Endothelial cell of umbilical vein (primary cell): ENCODE measurements at regions not wholly inside any gene's neighbourhood (a gene's known extent, or its start where the extent isn't known, plus 50 kb on each side); places are given as distances from the start of the nearest gene placed in this dataset.

Experiments
- BruUV-seq: library from RNA; stranded (reverse); fragments of 400-500 nt; replicated peaks from 2 replicates; lab custom pipeline; 2021; lab: Mats Ljungman, UMichigan
- CTCF ChIA-PET: fragments of 300-600, 350-600 bp; sonication (Branson Sonifier 250); formaldehyde crosslinking; loops from one replicate; lab custom pipeline; 2021; ENCODE audit warnings: antibody characterized with exemption, inconsistent platforms; lab: Charles Lee
- POLR2A ChIA-PET: fragments of 300-600, 350-600 bp; sonication (Branson Sonifier 250); formaldehyde crosslinking; loops from one replicate; lab custom pipeline; 2021; ENCODE audit warnings: antibody characterized with exemption, inconsistent platforms; lab: Charles Lee
- DNase-seq: peaks from one replicate; pipeline ENCODE4 v3.0.0-alpha.2; 2011; ENCODE audit warnings: low read depth, low spot score
- FAIRE-seq: peaks from 2 replicates; lab custom pipeline; 2011; peaks lifted over from hg19 to GRCh38; lab: Jason Lieb, UNC
- H2AFZ ChIP-seq: 2 replicates; pipeline ENCODE4 v1.6.0; 2012; ENCODE audit warnings: low read depth, low read length, control low read depth, inconsistent platforms
- H3K27ac ChIP-seq: 2 replicates; pipeline ENCODE4 v1.5.1; 2011; ENCODE audit warnings: low read depth, mild to moderate bottlenecking, control low read depth, low read length, moderate library complexity; ENCODE audit not compliant: insufficient read depth
- H3K27me3 ChIP-seq, 2 experiments: 2 replicates each; pipeline versions ENCODE4 v1.6.0 to v1.6.1; 2011; ENCODE audit warnings: low read length in 2 of 2, mixed read lengths in 1 of 2; ENCODE audit not compliant: control insufficient read depth in 2 of 2, insufficient read depth in 2 of 2
- H3K36me3 ChIP-seq, 2 experiments: 2 replicates in 1 of 2; 3 replicates in 1 of 2; pipeline ENCODE4 v1.5.1; 2011; ENCODE audit warnings: low read length in 2 of 2, mild to moderate bottlenecking in 1 of 2, moderate library complexity in 1 of 2; ENCODE audit not compliant: control insufficient read depth in 2 of 2, insufficient read depth in 2 of 2; ENCODE audit errors: extremely low read depth in 1 of 2
- H3K4me1 ChIP-seq: 3 replicates; pipeline ENCODE4 v1.5.1; 2011; ENCODE audit warnings: mild to moderate bottlenecking, low read length; ENCODE audit not compliant: control insufficient read depth, insufficient read depth; ENCODE audit errors: extremely low read depth
- H3K4me2 ChIP-seq: 2 replicates; pipeline ENCODE4 v1.6.1; 2011; ENCODE audit warnings: low read length, control low read depth, mixed read lengths; ENCODE audit not compliant: insufficient read depth
- H3K4me3 ChIP-seq, 3 experiments: fragments of 200-600 bp in 1 of 3; sonication (generic), shearing (Covaris generic) in 1 of 3; replicated peaks in 1 of 3; 2 replicates each; pipeline ENCODE4 v1.5.1; 2011 to 2016; ENCODE audit warnings: control low read depth in 3 of 3, low read length in 3 of 3, mild to moderate bottlenecking in 2 of 3, inconsistent platforms in 1 of 3, low read depth in 1 of 3, moderate library complexity in 1 of 3; ENCODE audit not compliant: insufficient read depth in 1 of 3
- H3K79me2 ChIP-seq: 2 replicates; pipeline ENCODE4 v1.6.0; 2012; ENCODE audit warnings: low read length, inconsistent platforms; ENCODE audit not compliant: control insufficient read depth, insufficient read depth
- H3K9ac ChIP-seq: replicated peaks from 2 replicates; pipeline ENCODE3; 2011; ENCODE audit warnings: low read length, control low read depth; ENCODE audit not compliant: insufficient read depth; ENCODE audit errors: extremely low read depth
- H3K9me1 ChIP-seq: replicated peaks from 3 replicates; pipeline ENCODE4 v1.6.0; 2011; ENCODE audit warnings: mild to moderate bottlenecking, low read length; ENCODE audit not compliant: control insufficient read depth, insufficient read depth; ENCODE audit errors: extremely low read depth
- H3K9me3 ChIP-seq: replicated peaks from 2 replicates; pipeline ENCODE4 v1.5.1; 2012; ENCODE audit warnings: low read length, inconsistent platforms; ENCODE audit not compliant: control insufficient read depth, insufficient read depth
- H4K20me1 ChIP-seq: replicated peaks from 2 replicates; pipeline ENCODE3; 2011; ENCODE audit warnings: mild to moderate bottlenecking, low read length; ENCODE audit not compliant: control insufficient read depth, insufficient read depth; ENCODE audit errors: extremely low read depth
- EZH2 ChIP-seq: IDR thresholded peaks from 2 replicates; pipeline ENCODE4 v1.6.1; 2012; ENCODE audit warnings: borderline replicate concordance, low read depth, mild to moderate bottlenecking, moderate library complexity, low read length, inconsistent platforms; ENCODE audit not compliant: severe bottlenecking
- FOS ChIP-seq: IDR thresholded peaks from 2 replicates; pipeline ENCODE4 v1.6.1; 2011; ENCODE audit warnings: mild to moderate bottlenecking, low read length, moderate library complexity, borderline replicate concordance; ENCODE audit not compliant: insufficient read depth
- GATA2 ChIP-seq: IDR thresholded peaks from 2 replicates; pipeline ENCODE4 v1.7.0; 2011; ENCODE audit warnings: low read depth, mild to moderate bottlenecking, moderate library complexity, mixed read lengths, low read length; ENCODE audit not compliant: insufficient read length, insufficient read depth
- JUN ChIP-seq: IDR thresholded peaks from 2 replicates; pipeline ENCODE4 v1.6.1; 2011; ENCODE audit warnings: borderline replicate concordance, low read depth; ENCODE audit not compliant: insufficient read length, insufficient read depth
- MYC ChIP-seq: IDR thresholded peaks from one replicate; pipeline ENCODE4 v1.6.1; 2011; ENCODE audit warnings: mild to moderate bottlenecking, low read depth, low read length
- POLR2A ChIP-seq: IDR thresholded peaks from 2 replicates; pipeline ENCODE4 v1.6.1; 2012; ENCODE audit warnings: low read depth, mild to moderate bottlenecking, control low read depth, low read length
- POLR2AphosphoS5 ChIP-seq: IDR thresholded peaks from 2 replicates; pipeline ENCODE4 v1.6.1; 2012; ENCODE audit warnings: low read depth, mild to moderate bottlenecking, control low read depth, low read length, moderate library complexity; ENCODE audit not compliant: insufficient read depth
- dilution Hi-C: fragments of 300-500 bp; cut with MboI; formaldehyde crosslinking; loops from one replicate; pipeline ENCODE4 v1.15.0; 2019; ENCODE audit warnings: low sequenced_read_pairs; ENCODE audit not compliant: extremely low pct_ligation_motif_present
- intact Hi-C: fragments of 100-400 bp; cut with micrococcal nuclease; formaldehyde crosslinking; loops from one replicate; pipeline ENCODE4 v1.10.0; 2022
- TF ChIP-seq, protein P1 (sequence below): IDR thresholded peaks from 2 replicates; pipeline ENCODE4 v1.6.1; 2011; ENCODE audit not compliant: insufficient read depth, insufficient read length
- TF ChIP-seq, protein P2 (sequence below), 2 donors: IDR thresholded peaks; 1 replicate in 1 of 2; 2 replicates in 1 of 2; pipeline ENCODE4 v1.5.1; 2011; ENCODE audit warnings: low read length in 2 of 2, mild to moderate bottlenecking in 2 of 2, moderate library complexity in 2 of 2, control low read depth in 1 of 2, inconsistent platforms in 1 of 2, low read depth in 1 of 2; ENCODE audit not compliant: insufficient read depth in 1 of 2; ENCODE audit errors: extremely low read depth in 1 of 2

DNA sequence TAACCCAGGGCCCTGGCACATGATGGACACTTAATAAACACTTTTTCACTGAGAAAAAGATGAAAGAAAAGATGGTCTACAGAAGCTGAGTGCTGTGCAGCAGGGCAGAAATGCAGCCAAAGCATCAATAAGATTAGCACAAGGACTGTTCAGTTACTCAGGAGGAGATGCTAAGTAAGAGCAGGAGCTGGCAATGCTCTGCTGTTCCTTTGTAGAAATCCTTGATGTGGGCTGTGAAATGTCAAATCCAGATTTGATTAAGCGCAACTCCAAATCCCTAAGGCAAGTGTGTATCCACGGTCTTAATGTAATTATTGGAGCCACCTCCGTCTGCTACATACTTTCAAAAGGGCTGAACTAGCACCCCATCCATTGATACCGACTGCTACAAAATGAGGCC is 151.8 kb upstream of the BTG1 start:
- Histone ChIP-seq H3K4me1 (no peaks in the 10 kb centered on the region), H3K36me3 (no peaks in the 10 kb centered on the region), H3K4me3 (no peak overlapping the region), H3K79me2 (no peaks in the 10 kb centered on the region), H3K4me2 (no peak overlapping the region), H4K20me1 (no peaks in the 10 kb centered on the region), H3K9me3 (no peaks in the 10 kb centered on the region), H2AFZ (no peak overlapping the region), H3K9me1 (no peaks in the 10 kb centered on the region), H3K27me3 (no peaks in the 10 kb centered on the region), H3K9ac (no peak overlapping the region), H3K27ac (no peak overlapping the region)
- intact Hi-C loops (no loop called here), dilution Hi-C loops (no loop called here)
- DNase-seq: no peak
- ChIA-PET POLR2A (no interaction called here), CTCF (no interaction called here)
- no TSS peak for BruUV-seq
- TF ChIP-seq POLR2A (no peak), MYC (no peak)
- FAIRE-seq: no peak

DNA sequence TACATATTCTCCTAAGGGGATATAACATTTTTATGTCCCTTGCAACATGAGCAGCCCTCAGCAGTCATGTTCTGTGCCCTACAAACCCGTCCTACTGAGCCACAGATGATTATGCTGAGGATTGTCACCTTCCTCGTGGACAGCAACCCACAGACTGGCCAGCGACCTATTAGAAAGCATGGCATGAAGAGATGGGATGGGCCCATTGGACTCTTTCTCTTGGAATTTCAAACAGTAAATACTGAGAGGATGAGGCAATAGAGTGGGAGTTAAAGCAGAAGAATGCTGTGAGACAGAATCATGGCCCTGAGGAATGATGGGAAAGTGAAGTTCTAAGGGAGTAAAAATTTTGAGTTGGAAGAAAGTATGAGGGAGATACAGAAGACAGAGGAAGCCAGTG is 149.9 kb upstream of the BTG1 start:
- no peak for DNase-seq
- dilution Hi-C loops: no loop called here

More for the DNA sequence above, 149.9 kb upstream of the BTG1 start:
- H3K27me3 ChIP-seq: no peaks in the 10 kb centered on the region
- no peak overlapping the region for H3K4me2 ChIP-seq
- peaks cover 3% of the 10 kb centered on the region for H3K4me1 ChIP-seq
- H3K9me3 ChIP-seq: no peaks in the 10 kb centered on the region
- H3K27ac ChIP-seq: no peak overlapping the region
- no peak overlapping the region for H2AFZ ChIP-seq
- TF ChIP-seq GATA2 (no peak), MYC (no peak), POLR2AphosphoS5 (no peak), JUN (no peak), FOS (no peak), EZH2 (no peak), POLR2A (no peak)
- TF ChIP-seq, protein P1, sequence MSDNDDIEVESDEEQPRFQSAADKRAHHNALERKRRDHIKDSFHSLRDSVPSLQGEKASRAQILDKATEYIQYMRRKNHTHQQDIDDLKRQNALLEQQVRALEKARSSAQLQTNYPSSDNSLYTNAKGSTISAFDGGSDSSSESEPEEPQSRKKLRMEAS: no peak
- TF ChIP-seq, protein P2, sequence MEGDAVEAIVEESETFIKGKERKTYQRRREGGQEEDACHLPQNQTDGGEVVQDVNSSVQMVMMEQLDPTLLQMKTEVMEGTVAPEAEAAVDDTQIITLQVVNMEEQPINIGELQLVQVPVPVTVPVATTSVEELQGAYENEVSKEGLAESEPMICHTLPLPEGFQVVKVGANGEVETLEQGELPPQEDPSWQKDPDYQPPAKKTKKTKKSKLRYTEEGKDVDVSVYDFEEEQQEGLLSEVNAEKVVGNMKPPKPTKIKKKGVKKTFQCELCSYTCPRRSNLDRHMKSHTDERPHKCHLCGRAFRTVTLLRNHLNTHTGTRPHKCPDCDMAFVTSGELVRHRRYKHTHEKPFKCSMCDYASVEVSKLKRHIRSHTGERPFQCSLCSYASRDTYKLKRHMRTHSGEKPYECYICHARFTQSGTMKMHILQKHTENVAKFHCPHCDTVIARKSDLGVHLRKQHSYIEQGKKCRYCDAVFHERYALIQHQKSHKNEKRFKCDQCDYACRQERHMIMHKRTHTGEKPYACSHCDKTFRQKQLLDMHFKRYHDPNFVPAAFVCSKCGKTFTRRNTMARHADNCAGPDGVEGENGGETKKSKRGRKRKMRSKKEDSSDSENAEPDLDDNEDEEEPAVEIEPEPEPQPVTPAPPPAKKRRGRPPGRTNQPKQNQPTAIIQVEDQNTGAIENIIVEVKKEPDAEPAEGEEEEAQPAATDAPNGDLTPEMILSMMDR (IDR thresholded peaks at IDR 0.05; ENCODE audit: extremely low read depth in 1 of 2, insufficient read depth in 1 of 2, low read depth in 1 of 2, low read length in 2 of 2): no peak
- FAIRE-seq: no peak
- POLR2A ChIA-PET: no interaction called here
- no peaks in the 10 kb centered on the region for H3K79me2 ChIP-seq
- no peak overlapping the region for H3K9ac ChIP-seq
- H4K20me1 ChIP-seq: no peaks in the 10 kb centered on the region
- H3K9me1 ChIP-seq: no peaks in the 10 kb centered on the region
- CTCF ChIA-PET: no interaction called here
- H3K4me3 ChIP-seq: no peak overlapping the region
- H3K36me3 ChIP-seq: no peaks in the 10 kb centered on the region
- no TSS peak for BruUV-seq
- intact Hi-C loops: no loop called here
